ENCODE measurements at regions not wholly inside any gene's neighbourhood (a gene's known extent, or its start where the extent isn't known, plus 50 kb on each side); places are given as distances from the start of the nearest gene placed in this dataset.
A peak's percentile ranks its signal among the peaks of the same experiment; 100 is the strongest.

- Histone ChIP-seq H3K27me3 (no peaks in the 10 kb centered on the region), H3K27ac (no peak overlapping the region), H3K4me3 (peak overlapping the region; percentile 32 to 39), H3K4me1 (no peaks in the 10 kb centered on the region), H3K9me3 (no peaks in the 10 kb centered on the region), H3K36me3 (no peaks in the 10 kb centered on the region)
- intact Hi-C loops (cut with DNase I), result loop anchor here (1.0 to 5.0 kb wide), 3 partner anchors 88 to 257 kb away; partner anchors contain the start of gene OSBPL3
- TF ChIP-seq CTCF (IDR thresholded peaks at IDR 0.05), result peak; percentile 66 to 84 (median 82)
- DNase-seq (ENCODE audit: low spot score in 2 of 2), result peak in 1 of 2 donors; percentile 68
Observed at GRCh38 chr7:25069900-25070443, 55.1 kb downstream of the CYCS start.

- H3K27me3 ChIP-seq, result no peaks in the 10 kb centered on the region
- intact Hi-C loops (cut with DNase I), result no loop called here
- no peaks in the 10 kb centered on the region for H3K36me3 ChIP-seq
- no peak overlapping the region for H3K4me3 ChIP-seq
- no peaks in the 10 kb centered on the region for H3K9me3 ChIP-seq
- no peaks in the 10 kb centered on the region for H3K4me1 ChIP-seq
- H3K27ac ChIP-seq, result no peak overlapping the region
- no peak for DNase-seq (ENCODE audit: low spot score in 2 of 2)
- no peak for TF ChIP-seq CTCF (IDR thresholded peaks at IDR 0.05)
Observed at GRCh38 chr7:25068502-25069213, 56.4 kb downstream of the CYCS start.

GRCh38 chr7:25067726-25068501 is 57.1 kb downstream of the CYCS start:
- Histone ChIP-seq H3K27ac (no peak overlapping the region), H3K36me3 (no peaks in the 10 kb centered on the region)
- intact Hi-C loops (cut with DNase I), result no loop called here

GRCh38 chr7:25066253-25066652 is 58.8 kb downstream of the CYCS start:
- Histone ChIP-seq H3K27ac (no peak overlapping the region), H3K27me3 (no peaks in the 10 kb centered on the region), H3K4me1 (no peaks in the 10 kb centered on the region), H3K36me3 (no peaks in the 10 kb centered on the region), H3K9me3 (no peaks in the 10 kb centered on the region), H3K4me3 (no peak overlapping the region)
- intact Hi-C loops (cut with DNase I), result no loop called here
- no peak for TF ChIP-seq CTCF (IDR thresholded peaks at IDR 0.05)
- DNase-seq (ENCODE audit: low spot score in 2 of 2), result no peak

More at GRCh38 chr7:25067726-25068501, 57.1 kb downstream of the CYCS start:
- no peak for DNase-seq (ENCODE audit: low spot score in 2 of 2)
- Histone ChIP-seq H3K4me3 (no peak overlapping the region), H3K9me3 (no peaks in the 10 kb centered on the region), H3K4me1 (no peaks in the 10 kb centered on the region), H3K27me3 (no peaks in the 10 kb centered on the region)
- no peak for TF ChIP-seq CTCF (IDR thresholded peaks at IDR 0.05)

- no peaks in the 10 kb centered on the region for H3K9me3 ChIP-seq
- H3K4me1 ChIP-seq, result no peaks in the 10 kb centered on the region
- no peaks in the 10 kb centered on the region for H3K36me3 ChIP-seq
- intact Hi-C loops (cut with DNase I), result no loop called here
- no peak for TF ChIP-seq CTCF (IDR thresholded peaks at IDR 0.05)
- no peak overlapping the region for H3K4me3 ChIP-seq
- DNase-seq (ENCODE audit: low spot score in 2 of 2), result no peak
- no peaks in the 10 kb centered on the region for H3K27me3 ChIP-seq
- H3K27ac ChIP-seq, result no peak overlapping the region
Observed at GRCh38 chr7:25062380-25062779, 62.7 kb downstream of the CYCS start.

All from ascending aorta (tissue), 2 donors.